ENCODE measurements at regions not wholly inside any gene's neighbourhood (a gene's known extent, or its start where the extent isn't known, plus 50 kb on each side); places are given as distances from the start of the nearest gene placed in this dataset.
"Not testable (repeated sequence)": the region's sequence is repeated elsewhere in the genome, so short reads cannot be mapped to it uniquely, and the experiment has no call there.

- DNase-seq = no peak
Measured at GRCh38 chrX:138923805-138924204, 212.3 kb upstream of the FGF13 start.

- no peak for DNase-seq
Measured at GRCh38 chrX:138921031-138921430, 209.5 kb upstream of the FGF13 start.

GRCh38 chrX:138917781-138918180 lies 206.3 kb upstream of the FGF13 start:
- DNase-seq = no peak

GRCh38 chrX:138914767-138915166 lies 203.2 kb upstream of the FGF13 start:
- DNase-seq = no peak

- DNase-seq = no peak
Measured at GRCh38 chrX:138908577-138908976, 197.1 kb upstream of the FGF13 start.

GRCh38 chrX:138897621-138898492 lies 186.3 kb upstream of the FGF13 start:
- no peak for DNase-seq

- DNase-seq = no peak
Measured at GRCh38 chrX:138890491-138890890, 179.0 kb upstream of the FGF13 start.

- DNase-seq = no peak
Measured at GRCh38 chrX:138889149-138889548, 177.6 kb upstream of the FGF13 start.

GRCh38 chrX:138886769-138887168 lies 175.3 kb upstream of the FGF13 start:
- no peak for DNase-seq

- DNase-seq = no peak
Measured at GRCh38 chrX:138885886-138886285, 174.4 kb upstream of the FGF13 start.

- DNase-seq = not testable (repeated sequence)
Measured at GRCh38 chrX:138880293-138880692, 168.8 kb upstream of the FGF13 start.

GRCh38 chrX:138877746-138878145 lies 166.2 kb upstream of the FGF13 start:
- no peak for DNase-seq

- no peak for DNase-seq
Measured at GRCh38 chrX:138875472-138875871, 164.0 kb upstream of the FGF13 start.

GRCh38 chrX:138874271-138874935 lies 162.9 kb upstream of the FGF13 start:
- no peak for DNase-seq

GRCh38 chrX:138873640-138874039 lies 162.1 kb upstream of the FGF13 start:
- not testable (repeated sequence) for DNase-seq

- DNase-seq = no peak
Measured at GRCh38 chrX:138872537-138872936, 161.0 kb upstream of the FGF13 start.

- DNase-seq = no peak
Measured at GRCh38 chrX:138871739-138872138, 160.2 kb upstream of the FGF13 start.

GRCh38 chrX:138866643-138867042 lies 155.1 kb upstream of the FGF13 start:
- no peak for DNase-seq

GRCh38 chrX:138865093-138865649 lies 153.7 kb upstream of the FGF13 start:
- DNase-seq = no peak

- DNase-seq = no peak
Measured at GRCh38 chrX:138859421-138859820, 147.9 kb upstream of the FGF13 start.

GRCh38 chrX:138858951-138859350 lies 147.4 kb upstream of the FGF13 start:
- no peak for DNase-seq

- no peak for DNase-seq
Measured at GRCh38 chrX:138858438-138858837, 146.9 kb upstream of the FGF13 start.

- no peak for DNase-seq
Measured at GRCh38 chrX:138856881-138857604, 145.5 kb upstream of the FGF13 start.
